GM19351 (cell line): ENCODE measurements at regions not wholly inside any gene's neighbourhood (a gene's known extent, or its start where the extent isn't known, plus 50 kb on each side); places are given as distances from the start of the nearest gene placed in this dataset.
"Not testable (repeated sequence)": the region's sequence is repeated elsewhere in the genome, so short reads cannot be mapped to it uniquely, and the experiment has no call there.

Experiments used
- ATAC-seq: cut with Tn5 transposase; IDR thresholded peaks from one replicate; pipeline ENCODE4 v1.9.1; 2021; ENCODE audit warnings: mild to moderate bottlenecking, moderate library complexity; ENCODE audit not compliant: unreplicated experiment

- ATAC-seq = no peak
Observed at GRCh38 chr18:38886235-38886634, 1320.6 kb upstream of the CELF4 start.

GRCh38 chr18:38884050-38884449 lies 1318.5 kb upstream of the CELF4 start:
- no peak for ATAC-seq

GRCh38 chr18:38883111-38883510 lies 1317.5 kb upstream of the CELF4 start:
- ATAC-seq = no peak

DNA sequence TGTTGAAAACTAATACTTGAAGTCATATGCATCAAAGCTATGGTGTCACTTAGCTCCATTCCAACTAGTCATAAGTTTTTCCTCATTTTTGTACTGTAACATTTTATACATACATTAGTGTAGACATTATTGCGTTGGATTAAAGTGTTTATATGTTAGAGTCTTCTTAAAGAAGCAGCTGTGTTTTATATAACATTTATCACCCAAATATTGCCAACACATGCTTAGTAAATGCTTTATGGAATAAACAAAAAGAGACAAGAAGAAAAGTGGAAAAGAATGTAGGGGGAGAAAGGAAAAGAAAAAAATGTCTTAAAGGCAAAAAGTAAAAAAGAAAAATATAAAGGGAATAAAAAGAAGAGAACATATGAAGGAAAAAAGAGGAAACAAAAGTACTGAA lies 1314.3 kb upstream of the CELF4 start:
- no peak for ATAC-seq

DNA sequence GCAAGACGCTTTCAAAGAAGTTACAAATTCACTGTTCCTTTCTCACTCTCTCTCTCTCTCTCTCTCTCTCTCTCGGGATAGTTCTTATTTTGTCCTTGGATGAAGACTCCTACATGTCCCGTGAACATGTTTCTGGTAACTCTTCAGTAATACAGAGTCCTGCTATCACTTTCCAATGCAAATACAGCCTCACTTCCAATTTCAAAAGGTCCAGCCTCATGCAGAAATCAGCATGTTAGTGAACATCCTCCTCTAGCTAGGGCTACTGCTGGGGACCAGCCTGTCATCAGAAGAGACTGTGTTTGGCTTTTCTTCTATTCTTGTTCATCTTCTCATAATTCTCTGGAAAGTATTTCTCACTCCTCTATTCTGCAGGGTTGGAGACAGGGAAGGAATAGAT lies 1306.7 kb upstream of the CELF4 start:
- ATAC-seq = no peak

GRCh38 chr18:38868757-38869156 lies 1303.2 kb upstream of the CELF4 start:
- no peak for ATAC-seq

DNA sequence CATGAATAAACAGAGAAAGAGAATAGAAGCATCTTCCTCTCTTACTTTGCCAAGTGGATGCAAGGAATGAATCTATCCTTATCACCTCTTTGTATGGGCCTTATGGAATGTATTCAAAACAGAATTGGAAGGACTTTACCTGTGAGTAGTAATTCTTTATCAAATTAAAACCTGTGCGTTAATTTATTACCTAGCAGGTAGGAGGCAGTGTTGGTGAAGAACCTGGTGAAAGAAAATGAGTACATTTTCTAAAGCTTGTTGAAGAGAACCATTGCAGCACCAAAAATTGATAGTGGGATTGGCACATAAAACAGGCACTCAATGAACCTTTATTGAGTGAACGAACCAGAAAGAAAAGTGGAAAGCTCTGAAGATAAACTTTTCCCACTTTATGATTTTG lies 1302.1 kb upstream of the CELF4 start:
- ATAC-seq = no peak

GRCh38 chr18:38851526-38851925 lies 1285.9 kb upstream of the CELF4 start:
- ATAC-seq = no peak

DNA sequence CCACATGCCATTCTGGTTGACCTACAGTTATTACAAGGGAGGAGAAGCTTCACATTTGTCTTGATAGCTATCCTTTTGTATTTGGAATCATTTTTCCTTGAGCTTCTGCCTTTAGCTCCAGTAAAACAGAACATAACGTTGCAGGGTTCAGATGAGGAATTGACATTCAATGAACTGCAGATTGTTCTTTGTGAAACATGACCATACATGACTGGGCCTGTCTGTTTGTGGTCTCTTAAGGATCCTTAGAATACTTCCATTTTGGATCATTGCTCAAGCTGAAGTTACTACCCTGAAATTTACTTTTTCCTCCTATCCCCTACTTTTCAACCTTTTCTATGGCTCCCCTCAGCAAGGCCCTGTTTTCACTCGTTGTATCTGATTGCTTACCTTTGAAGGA lies 1281.7 kb upstream of the CELF4 start:
- no peak for ATAC-seq

DNA sequence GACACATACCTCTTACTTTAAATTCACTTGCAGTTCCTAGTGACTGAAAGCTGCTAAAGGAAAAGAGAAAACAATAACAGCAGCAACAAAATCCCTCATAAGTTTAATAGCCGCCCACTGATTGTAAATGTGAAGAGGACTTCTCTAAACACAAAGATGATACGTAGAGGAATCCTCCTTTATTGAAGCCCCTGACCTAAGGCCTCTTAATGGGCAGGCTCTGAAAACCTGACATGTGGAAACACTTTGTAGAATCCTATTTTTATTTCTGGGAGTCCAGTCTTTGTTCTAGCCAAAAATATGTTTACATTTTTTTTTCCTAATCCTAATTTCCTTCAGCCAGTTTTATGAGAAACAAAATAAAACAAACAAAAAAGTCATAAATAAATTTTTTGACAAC lies 1277.7 kb upstream of the CELF4 start:
- no peak for ATAC-seq

DNA sequence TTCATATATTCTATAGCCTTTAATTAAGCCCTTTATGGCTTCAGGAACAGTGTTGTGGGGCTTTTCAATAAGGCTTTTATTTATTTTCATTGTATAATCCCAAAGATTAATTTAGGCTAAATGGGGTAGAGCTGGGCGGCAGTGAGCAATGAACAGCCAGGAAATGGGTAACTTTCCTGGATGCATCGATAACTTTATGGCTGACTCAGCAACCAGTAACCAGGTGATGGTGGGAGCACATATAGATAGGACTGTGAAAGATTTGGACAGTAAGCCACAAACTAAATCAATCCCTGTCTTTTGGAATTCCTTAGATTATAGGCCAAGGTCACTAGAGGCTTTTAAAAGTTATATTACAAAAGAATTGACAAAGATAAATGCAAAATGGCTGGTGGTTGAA lies 1260.6 kb upstream of the CELF4 start:
- ATAC-seq = no peak

DNA sequence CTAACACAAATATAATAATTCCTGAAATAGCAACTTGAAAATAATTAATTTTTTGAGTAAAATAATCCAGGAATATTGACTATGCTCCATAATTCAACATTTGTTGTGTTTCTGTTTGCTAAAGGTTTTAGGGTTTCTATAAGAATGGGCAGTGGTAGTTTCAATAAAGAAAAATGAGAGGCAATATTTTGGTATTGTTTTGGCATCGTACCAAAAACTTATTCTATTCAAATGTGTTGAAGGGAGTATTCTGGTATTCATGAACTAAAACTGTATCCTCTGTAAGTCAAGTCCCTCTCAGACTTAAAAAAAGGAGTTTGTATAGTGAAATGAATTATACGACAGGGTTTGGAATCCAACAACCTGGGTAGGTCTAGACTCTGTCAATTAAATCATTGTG lies 1245.6 kb upstream of the CELF4 start:
- ATAC-seq = no peak

GRCh38 chr18:38810789-38811188 lies 1245.2 kb upstream of the CELF4 start:
- no peak for ATAC-seq

DNA sequence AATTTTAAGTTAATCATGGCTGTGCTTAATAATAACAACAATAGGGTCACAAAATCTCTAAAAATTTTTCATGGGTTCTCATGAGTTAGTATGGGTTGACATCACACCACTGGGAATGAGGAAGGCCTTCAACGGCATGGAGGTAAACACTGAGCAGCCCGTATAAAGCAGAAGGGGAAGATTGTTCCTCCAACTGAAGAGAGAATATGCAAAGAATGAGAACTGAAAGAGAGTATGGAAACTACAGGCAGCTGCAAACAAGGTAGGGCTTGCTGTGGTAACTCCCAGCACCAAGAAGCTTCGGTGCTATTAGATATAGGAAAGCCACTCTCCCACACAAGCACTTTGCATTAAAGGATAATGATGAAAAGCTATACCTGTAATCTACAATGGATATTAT lies 1242.3 kb upstream of the CELF4 start:
- no peak for ATAC-seq

GRCh38 chr18:38805256-38805655 lies 1239.7 kb upstream of the CELF4 start:
- ATAC-seq = no peak

DNA sequence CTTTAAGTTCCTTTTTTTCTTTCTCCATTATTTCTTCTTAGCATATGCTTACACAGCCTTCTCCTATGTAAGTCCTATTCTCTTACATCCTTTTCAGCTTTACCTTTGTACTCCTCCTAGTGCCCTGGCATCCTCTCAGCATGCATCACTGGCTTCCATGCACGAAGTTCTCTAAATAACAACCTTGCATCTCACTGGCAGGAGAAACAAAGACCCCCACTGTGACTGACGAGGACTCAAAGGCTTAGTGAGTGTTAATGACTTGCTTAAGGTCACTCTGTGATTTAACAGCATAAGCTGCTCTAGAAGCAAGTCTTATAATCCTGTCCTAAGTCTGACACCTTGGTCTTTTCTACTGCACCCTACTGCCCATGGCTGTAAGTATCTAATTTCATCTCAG lies 1236.0 kb upstream of the CELF4 start:
- no peak for ATAC-seq

GRCh38 chr18:38796762-38797161 lies 1231.2 kb upstream of the CELF4 start:
- no peak for ATAC-seq

DNA sequence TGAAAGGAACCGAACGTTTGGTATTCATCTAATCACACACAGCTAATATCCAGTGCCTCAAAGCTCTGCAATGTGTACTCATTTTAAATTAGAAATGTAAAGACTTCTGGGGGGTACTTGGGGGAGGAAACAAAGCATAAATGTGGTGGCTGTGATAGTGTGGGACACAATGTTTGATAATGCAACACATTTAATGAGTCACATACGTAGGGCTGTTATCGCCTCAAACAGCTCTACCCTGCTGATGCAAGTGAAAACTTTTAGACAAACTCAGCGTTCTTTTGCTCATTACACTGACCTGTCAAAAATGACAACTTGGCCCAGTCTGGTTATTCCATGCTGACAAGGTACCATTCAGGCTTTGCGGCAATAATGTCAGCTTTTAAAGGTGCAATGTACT lies 1227.1 kb upstream of the CELF4 start:
- no peak for ATAC-seq

GRCh38 chr18:38790786-38791185 lies 1225.2 kb upstream of the CELF4 start:
- no peak for ATAC-seq

DNA sequence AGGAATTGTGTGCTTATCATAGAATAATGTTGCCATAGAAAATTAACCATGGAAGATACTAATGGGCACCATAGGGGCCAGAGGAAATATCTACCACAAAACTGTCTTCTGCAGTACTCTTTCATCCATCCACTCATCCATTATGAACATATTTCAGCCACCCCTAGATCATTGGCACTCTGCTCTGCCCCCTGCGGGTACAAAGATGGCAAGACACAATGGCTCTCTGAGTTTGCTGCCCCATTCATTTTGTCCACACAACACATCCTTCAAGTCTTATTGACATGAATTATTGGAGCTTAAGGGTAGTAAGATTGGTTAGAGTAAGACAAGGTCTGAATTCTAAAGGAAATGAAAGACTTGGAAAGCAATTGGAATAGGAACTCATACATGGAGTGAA lies 1224.7 kb upstream of the CELF4 start:
- no peak for ATAC-seq

- no peak for ATAC-seq
Observed at GRCh38 chr18:38789141-38789540, 1223.5 kb upstream of the CELF4 start.

- ATAC-seq = no peak
Observed at GRCh38 chr18:38786906-38787305, 1221.3 kb upstream of the CELF4 start.

GRCh38 chr18:38771620-38772019 lies 1206.0 kb upstream of the CELF4 start:
- ATAC-seq = not testable (repeated sequence)

DNA sequence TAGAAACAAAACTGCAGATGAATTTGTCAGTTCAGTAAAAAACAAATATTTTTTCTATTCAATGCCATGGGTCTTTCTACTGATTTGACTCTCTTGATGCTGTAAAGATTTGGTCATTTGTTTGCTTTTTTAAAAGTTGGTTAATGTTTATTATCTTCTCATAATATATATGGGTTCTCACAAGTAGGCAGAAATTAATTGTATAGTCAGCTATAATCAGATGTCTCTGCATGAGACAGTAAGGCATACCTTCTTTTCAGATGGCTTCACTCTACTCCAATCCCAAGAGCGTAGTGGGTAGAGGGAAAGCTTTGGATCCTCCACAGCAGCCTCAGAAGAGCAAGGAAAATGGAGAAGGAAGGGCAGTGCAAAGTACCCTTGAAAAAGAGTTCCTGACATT lies 1202.9 kb upstream of the CELF4 start:
- ATAC-seq = no peak
